ENCODE measurements at regions not wholly inside any gene's neighbourhood (a gene's known extent, or its start where the extent isn't known, plus 50 kb on each side); places are given as distances from the start of the nearest gene placed in this dataset.

GRCh38 chr19:28309070-28309469 lies 903.9 kb downstream of the UQCRFS1 start:
- no peak for TF ChIP-seq SUZ12 (IDR thresholded peaks at IDR 0.05; ENCODE audit: extremely low read depth, insufficient read depth, insufficient read length)
- no peak for TF ChIP-seq YY1 (IDR thresholded peaks at IDR 0.05; ENCODE audit: insufficient read depth, insufficient read length)
- TF ChIP-seq ZNF274 (IDR thresholded peaks at IDR 0.05; ENCODE audit: low read depth, low read length): no peak

Measured in NT2/D1 (cell line).